Naive thymus-derived CD4-positive, alpha-beta T cell (primary cell): ENCODE measurements at regions not wholly inside any gene's neighbourhood (a gene's known extent, or its start where the extent isn't known, plus 50 kb on each side); places are given as distances from the start of the nearest gene placed in this dataset.
"Not testable (repeated sequence)": the region's sequence is repeated elsewhere in the genome, so short reads cannot be mapped to it uniquely, and the experiment has no call there.

Source experiments
- ATAC-seq: fragments of 150-1000 bp; cut with Tn5 transposase; 2 replicates; pipeline ENCODE4 v1.10.0; 2021; ENCODE audit warnings: mild to moderate bottlenecking, moderate library complexity
- CTCF ChIA-PET: fragments of 350-600 bp; sonication (Branson Sonifier 250); formaldehyde crosslinking; loops from one replicate; lab custom pipeline; 2021; ENCODE audit warnings: antibody characterized with exemption; lab: Charles Lee
- POLR2A ChIA-PET: fragments of 350-600 bp; sonication (Branson Sonifier 250); formaldehyde crosslinking; loops from one replicate; lab custom pipeline; 2021; ENCODE audit warnings: antibody characterized with exemption, inconsistent platforms; lab: Charles Lee
- DNase-seq, 9 donors: peaks; one replicate each; pipeline versions ENCODE4 v3.0.0 to v3.0.0-alpha.2; 2020 to 2022; ENCODE audit warnings: mixed read lengths in 1 of 9
- H3K27ac ChIP-seq: one replicate; pipeline ENCODE4 v1.7.0; 2013; ENCODE audit warnings: mild to moderate bottlenecking, low read depth, low read length, moderate library complexity
- H3K27me3 ChIP-seq, 2 donors: one replicate each; pipeline ENCODE4 v1.7.0; 2013; ENCODE audit warnings: low read length in 2 of 2, mild to moderate bottlenecking in 2 of 2, moderate library complexity in 2 of 2; ENCODE audit not compliant: control insufficient read depth in 2 of 2, insufficient read depth in 2 of 2
- H3K36me3 ChIP-seq, 3 experiments: 1 replicate in 2 of 3; 2 replicates in 1 of 3; pipeline ENCODE4 v1.7.0; 2013; ENCODE audit warnings: low read length in 3 of 3, mild to moderate bottlenecking in 3 of 3, moderate library complexity in 1 of 3; ENCODE audit not compliant: insufficient read depth in 3 of 3, control insufficient read depth in 2 of 3
- H3K4me1 ChIP-seq, 2 donors: one replicate each; pipeline ENCODE4 v1.7.0; 2013; ENCODE audit warnings: low read length in 2 of 2, mild to moderate bottlenecking in 2 of 2, moderate library complexity in 1 of 2; ENCODE audit not compliant: control insufficient read depth in 2 of 2, insufficient read depth in 2 of 2
- H3K4me3 ChIP-seq: 2 replicates; pipeline ENCODE4 v1.7.0; 2013; ENCODE audit warnings: mild to moderate bottlenecking, low read length
- H3K9me3 ChIP-seq, 3 experiments: 1 replicate in 2 of 3; 2 replicates in 1 of 3; pipeline ENCODE4 v1.7.0; 2013; ENCODE audit warnings: low read length in 3 of 3; ENCODE audit not compliant: control insufficient read depth in 2 of 3
- H3K27ac Mint-ChIP-seq, 9 donors: one replicate each; pipeline ENCODE4 v1.8.0; 2020 to 2022; ENCODE audit warnings: mixed read lengths in 9 of 9, mild to moderate bottlenecking in 8 of 9, moderate library complexity in 5 of 9, inconsistent platforms in 2 of 9
- H3K27me3 Mint-ChIP-seq, 5 donors: one replicate each; pipeline ENCODE4 v1.8.0; 2021 to 2022; ENCODE audit warnings: mixed read lengths in 5 of 5, mild to moderate bottlenecking in 1 of 5
- H3K36me3 Mint-ChIP-seq, 5 donors: one replicate each; pipeline ENCODE4 v1.8.0; 2020 to 2022; ENCODE audit warnings: mixed read lengths in 5 of 5, mild to moderate bottlenecking in 3 of 5, inconsistent platforms in 1 of 5
- H3K4me1 Mint-ChIP-seq, 7 donors: one replicate each; pipeline ENCODE4 v1.8.0; 2020 to 2022; ENCODE audit warnings: mixed read lengths in 7 of 7, mild to moderate bottlenecking in 3 of 7, inconsistent platforms in 1 of 7
- H3K4me3 Mint-ChIP-seq, 10 donors: one replicate each; pipeline ENCODE4 v1.8.0; 2020 to 2022; ENCODE audit warnings: mild to moderate bottlenecking in 10 of 10, mixed read lengths in 10 of 10, moderate library complexity in 6 of 10, inconsistent platforms in 2 of 10
- H3K9me3 Mint-ChIP-seq, 11 donors: one replicate each; pipeline ENCODE4 v1.8.0; 2020 to 2022; ENCODE audit warnings: mixed read lengths in 11 of 11, mild to moderate bottlenecking in 4 of 11, inconsistent platforms in 1 of 11, moderate library complexity in 1 of 11
- intact Hi-C, 2 donors: fragments of 100-400 bp; cut with micrococcal nuclease; formaldehyde crosslinking; loops; one replicate each; pipeline ENCODE4 v1.15.1; 2023

- H3K36me3 ChIP-seq, H3K4me1 Mint-ChIP-seq, H3K27ac ChIP-seq, H3K4me3 Mint-ChIP-seq, H3K36me3 Mint-ChIP-seq, H3K4me1 ChIP-seq, H3K9me3 ChIP-seq, ATAC-seq, H3K9me3 Mint-ChIP-seq, CTCF ChIA-PET, intact Hi-C loops, H3K4me3 ChIP-seq, H3K27me3 ChIP-seq, DNase-seq, H3K27ac Mint-ChIP-seq, H3K27me3 Mint-ChIP-seq, POLR2A ChIA-PET: not testable (repeated sequence)
These were observed 148.7 kb upstream of the CXorf66 start for GRCh38 chrX:140114059-140114458.

DNA sequence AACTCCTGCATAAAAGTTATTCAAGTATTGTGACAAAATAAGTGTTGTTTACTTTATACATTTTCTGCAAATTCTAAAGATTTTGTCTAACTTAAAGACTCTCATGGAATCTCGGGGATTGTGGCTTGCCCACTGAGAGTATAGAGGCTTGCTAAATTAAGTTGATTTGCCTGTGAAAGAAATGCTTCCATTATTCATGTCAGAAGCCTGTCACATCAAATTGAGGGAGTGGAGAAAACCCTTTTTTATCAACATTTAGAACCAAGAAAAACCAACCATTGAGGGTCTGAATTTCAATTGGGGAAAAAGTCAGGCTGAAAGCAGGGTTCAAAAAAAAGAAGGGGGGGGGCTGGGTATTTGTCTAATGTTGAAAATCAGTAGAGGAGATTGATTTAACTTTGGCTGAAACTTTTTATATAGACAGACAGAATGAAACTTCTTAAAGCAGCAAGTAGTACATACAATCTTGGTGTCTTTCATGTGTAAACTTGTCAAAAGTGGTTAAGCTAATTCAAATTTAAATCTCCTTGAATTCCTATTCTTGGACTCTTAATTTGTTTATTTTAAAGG is 144.8 kb upstream of the CXorf66 start:
- Mint-ChIP-seq H3K27ac (no peak overlapping the region), H3K9me3 (peaks cover 0 to 6% (median 0%) of the 10 kb centered on the region in 11 donors)
- H3K27ac ChIP-seq, result no peak overlapping the region

GRCh38 chrX:140104760-140105159 is 139.4 kb upstream of the CXorf66 start:
- CTCF ChIA-PET, result no interaction called here
- intact Hi-C loops, result no loop called here
- Histone ChIP-seq H3K9me3 (no peaks in the 10 kb centered on the region), H3K4me3 (no peak overlapping the region), H3K36me3 (no peaks in the 10 kb centered on the region), H3K27me3 (no peaks in the 10 kb centered on the region), H3K27ac (no peak overlapping the region), H3K4me1 (no peaks in the 10 kb centered on the region)
- no peaks in the 10 kb centered on the region for H3K36me3 Mint-ChIP-seq
- POLR2A ChIA-PET, result no interaction called here
- DNase-seq (no peak), ATAC-seq (no peak)
- H3K27me3 Mint-ChIP-seq, result peaks cover 0 to 15% (median 0%) of the 10 kb centered on the region in 5 donors
- H3K27ac Mint-ChIP-seq, result no peak overlapping the region
- no peak overlapping the region for H3K4me3 Mint-ChIP-seq
- no peaks in the 10 kb centered on the region for H3K4me1 Mint-ChIP-seq
- peaks cover 0 to 2% (median 0%) of the 10 kb centered on the region in 11 donors for H3K9me3 Mint-ChIP-seq

More for the DNA sequence above, 144.8 kb upstream of the CXorf66 start:
- no peaks in the 10 kb centered on the region for H3K4me1 Mint-ChIP-seq
- Histone ChIP-seq H3K4me1 (no peaks in the 10 kb centered on the region), H3K4me3 (no peak overlapping the region), H3K9me3 (no peaks in the 10 kb centered on the region), H3K27me3 (no peaks in the 10 kb centered on the region), H3K36me3 (no peaks in the 10 kb centered on the region)
- H3K4me3 Mint-ChIP-seq, result no peak overlapping the region
- no peak for DNase-seq
- H3K27me3 Mint-ChIP-seq, result peaks cover 0 to 7% (median 0%) of the 10 kb centered on the region in 5 donors
- intact Hi-C loops, result no loop called here
- POLR2A ChIA-PET, result no interaction called here
- ATAC-seq, result no peak
- CTCF ChIA-PET, result no interaction called here
- H3K36me3 Mint-ChIP-seq, result no peaks in the 10 kb centered on the region

DNA sequence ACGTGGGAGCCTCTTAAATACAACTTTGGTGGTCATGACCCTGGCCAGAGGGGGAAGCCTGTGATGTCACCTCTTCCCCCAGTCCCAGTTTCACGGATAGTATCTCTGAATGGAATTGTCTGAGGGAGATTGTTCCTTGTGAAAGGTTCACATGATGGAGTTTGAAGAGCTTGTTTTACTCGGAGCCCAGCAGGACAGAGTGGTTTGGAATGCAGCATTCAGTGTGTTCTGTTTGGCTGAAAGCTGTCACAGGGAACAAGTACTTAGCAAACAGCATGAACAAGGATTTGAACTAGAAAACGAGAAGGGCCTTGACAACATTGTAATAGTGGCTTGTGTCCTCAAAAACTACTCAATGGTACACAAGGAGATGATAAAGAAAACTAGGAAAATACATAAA is 133.9 kb upstream of the CXorf66 start:
- Mint-ChIP-seq H3K27me3 (peaks cover 4 to 29% (median 16%) of the 10 kb centered on the region in 5 donors), H3K36me3 (no peaks in the 10 kb centered on the region), H3K4me1 (no peaks in the 10 kb centered on the region), H3K27ac (no peak overlapping the region), H3K9me3 (peaks cover 0 to 2% (median 0%) of the 10 kb centered on the region in 11 donors), H3K4me3 (no peak overlapping the region)
- CTCF ChIA-PET, result no interaction called here
- intact Hi-C loops, result no loop called here
- no peak overlapping the region for H3K4me3 ChIP-seq
- no peaks in the 10 kb centered on the region for H3K4me1 ChIP-seq
- POLR2A ChIA-PET, result no interaction called here
- H3K27me3 ChIP-seq, result no peaks in the 10 kb centered on the region
- H3K36me3 ChIP-seq, result no peaks in the 10 kb centered on the region
- DNase-seq (no peak), ATAC-seq (no peak)
- no peak overlapping the region for H3K27ac ChIP-seq
- no peaks in the 10 kb centered on the region for H3K9me3 ChIP-seq

DNA sequence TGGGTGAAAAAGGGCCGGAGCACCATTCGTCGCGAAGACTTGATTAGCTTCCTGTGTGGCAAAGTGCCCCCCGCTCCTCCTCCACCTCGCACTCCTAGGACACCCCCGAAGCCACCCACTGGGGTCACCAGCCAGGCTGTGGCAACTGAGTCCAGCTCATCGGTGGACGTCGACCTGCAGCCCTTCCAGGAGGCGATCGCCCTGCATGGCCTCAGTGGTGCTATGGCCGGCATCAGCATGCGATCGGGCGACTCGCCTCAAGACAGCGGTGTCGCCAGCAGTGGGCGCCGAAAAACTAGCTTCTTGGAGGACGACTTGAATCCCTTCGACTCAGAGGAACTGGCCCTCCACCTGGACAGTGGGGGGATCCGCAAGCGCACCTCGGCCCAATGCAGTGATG is 126.8 kb upstream of the CXorf66 start:
- Mint-ChIP-seq H3K9me3 (no peaks in the 10 kb centered on the region), H3K27ac (no peak overlapping the region), H3K4me3 (peak overlapping the region in 3 of 10 donors; percentile 5 to 71 (median 67)), H3K36me3 (no peaks in the 10 kb centered on the region), H3K4me1 (peaks cover 0 to 3% (median 0%) of the 10 kb centered on the region in 7 donors), H3K27me3 (peaks cover 7 to 32% (median 19%) of the 10 kb centered on the region in 5 donors)
- Histone ChIP-seq H3K27ac (no peak overlapping the region), H3K36me3 (no peaks in the 10 kb centered on the region), H3K4me1 (no peaks in the 10 kb centered on the region), H3K27me3 (no peaks in the 10 kb centered on the region), H3K9me3 (no peaks in the 10 kb centered on the region), H3K4me3 (no peak overlapping the region)
- ATAC-seq (no peak), DNase-seq (no peak)
- ChIA-PET POLR2A (no interaction called here), CTCF (no interaction called here)
- intact Hi-C loops, result no loop called here

- POLR2A ChIA-PET, result no interaction called here
- DNase-seq (peak in 5 of 9 donors; percentile 2 to 22 (median 5)), ATAC-seq (peak; percentile 62)
- H3K9me3 Mint-ChIP-seq, result no peaks in the 10 kb centered on the region
- H3K36me3 Mint-ChIP-seq, result no peaks in the 10 kb centered on the region
- no peak overlapping the region for H3K4me3 ChIP-seq
- H3K27me3 ChIP-seq, result no peaks in the 10 kb centered on the region
- H3K27ac Mint-ChIP-seq, result no peak overlapping the region
- H3K27ac ChIP-seq, result no peak overlapping the region
- CTCF ChIA-PET, result no interaction called here
- peaks cover 0 to 3% (median 0%) of the 10 kb centered on the region in 7 donors for H3K4me1 Mint-ChIP-seq
- no peaks in the 10 kb centered on the region for H3K36me3 ChIP-seq
- H3K9me3 ChIP-seq, result no peaks in the 10 kb centered on the region
- peak overlapping the region in 9 of 10 donors; percentile 6 to 71 (median 50) for H3K4me3 Mint-ChIP-seq
- no peaks in the 10 kb centered on the region for H3K4me1 ChIP-seq
- H3K27me3 Mint-ChIP-seq, result peaks cover under 1 to 29% (median 15%) of the 10 kb centered on the region in 5 donors
- intact Hi-C loops, result no loop called here
These were observed 126.0 kb upstream of the CXorf66 start for GRCh38 chrX:140091125-140091886.

DNA sequence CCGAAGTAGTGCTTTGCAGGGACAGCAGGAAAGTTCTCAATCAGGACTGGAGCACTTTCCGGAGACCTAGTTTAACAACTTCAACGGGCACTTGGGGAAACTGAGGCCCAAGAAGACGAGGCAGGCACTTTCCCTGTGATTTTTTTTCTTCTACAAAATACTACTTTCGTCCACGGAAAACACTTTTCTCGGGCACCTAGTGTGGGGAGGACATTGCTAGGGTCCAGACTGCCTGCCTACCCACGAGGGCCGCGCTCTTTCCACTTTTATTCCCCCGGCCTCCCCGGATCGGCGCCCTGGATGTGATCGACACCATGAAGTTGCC is 125.4 kb upstream of the CXorf66 start:
- Mint-ChIP-seq H3K4me3 (peak overlapping the region in 7 of 10 donors; percentile 29 to 67 (median 40)), H3K4me1 (peaks cover 0 to 3% (median 0%) of the 10 kb centered on the region in 7 donors), H3K9me3 (no peaks in the 10 kb centered on the region), H3K36me3 (no peaks in the 10 kb centered on the region), H3K27ac (no peak overlapping the region), H3K27me3 (peaks cover 0 to 29% (median 14%) of the 10 kb centered on the region in 5 donors)
- ATAC-seq (no peak), DNase-seq (no peak)
- ChIA-PET CTCF (no interaction called here), POLR2A (no interaction called here)
- Histone ChIP-seq H3K36me3 (no peaks in the 10 kb centered on the region), H3K27ac (no peak overlapping the region), H3K4me3 (no peak overlapping the region), H3K27me3 (no peaks in the 10 kb centered on the region), H3K4me1 (no peaks in the 10 kb centered on the region), H3K9me3 (no peaks in the 10 kb centered on the region)
- intact Hi-C loops, result no loop called here
